Suppressor macrophage treated with lipopolysaccharide for 1 hour (primary cell): ENCODE measurements at regions not wholly inside any gene's neighbourhood (a gene's known extent, or its start where the extent isn't known, plus 50 kb on each side); places are given as distances from the start of the nearest gene placed in this dataset.
"Not testable (repeated sequence)": the region's sequence is repeated elsewhere in the genome, so short reads cannot be mapped to it uniquely, and the experiment has no call there.

Experiments used
- DNase-seq, 3 donors: peaks; one replicate each; pipeline ENCODE4 v3.0.0-alpha.2; 2020 to 2022

GRCh38 chr18:68426731-68427315 is 288.1 kb downstream of the TMX3 start:
- no peak for DNase-seq

- DNase-seq, result no peak
Observed at GRCh38 chr18:68418881-68419280, 296.0 kb downstream of the TMX3 start.

- DNase-seq, result no peak
Observed at GRCh38 chr18:68418226-68418868, 296.6 kb downstream of the TMX3 start.

GRCh38 chr18:68417826-68418225 is 297.1 kb downstream of the TMX3 start:
- no peak for DNase-seq

- DNase-seq, result no peak
Observed at GRCh38 chr18:68417166-68417799, 297.6 kb downstream of the TMX3 start.

- DNase-seq, result no peak
Observed at GRCh38 chr18:68414407-68414806, 300.5 kb downstream of the TMX3 start.

GRCh38 chr18:68409576-68409975 is 305.3 kb downstream of the TMX3 start:
- DNase-seq, result no peak

- no peak for DNase-seq
Observed at GRCh38 chr18:68406761-68407160, 308.1 kb downstream of the TMX3 start.

GRCh38 chr18:68402784-68403183 is 312.1 kb downstream of the TMX3 start:
- DNase-seq, result no peak

GRCh38 chr18:68400889-68401288 is 314.0 kb downstream of the TMX3 start:
- no peak for DNase-seq

- no peak for DNase-seq
Observed at GRCh38 chr18:68399721-68400120, 315.2 kb downstream of the TMX3 start.

- DNase-seq, result no peak
Observed at GRCh38 chr18:68397241-68398035, 317.5 kb downstream of the TMX3 start.

GRCh38 chr18:68394705-68395104 is 320.2 kb downstream of the TMX3 start:
- no peak for DNase-seq

GRCh38 chr18:68391801-68392200 is 323.1 kb downstream of the TMX3 start:
- DNase-seq, result no peak

- DNase-seq, result no peak
Observed at GRCh38 chr18:68387246-68387645, 327.7 kb downstream of the TMX3 start.

GRCh38 chr18:68383979-68384378 is 330.9 kb downstream of the TMX3 start:
- DNase-seq, result not testable (repeated sequence)

- DNase-seq, result no peak
Observed at GRCh38 chr18:68376926-68377325, 338.0 kb downstream of the TMX3 start.

- no peak for DNase-seq
Observed at GRCh38 chr18:68362907-68363306, 352.0 kb downstream of the TMX3 start.

GRCh38 chr18:68355637-68356036 is 359.3 kb downstream of the TMX3 start:
- DNase-seq, result no peak

GRCh38 chr18:68354176-68354575 is 360.7 kb downstream of the TMX3 start:
- DNase-seq, result no peak

GRCh38 chr18:68342039-68342659 is 372.8 kb downstream of the TMX3 start:
- no peak for DNase-seq

- no peak for DNase-seq
Observed at GRCh38 chr18:68340606-68341005, 374.3 kb downstream of the TMX3 start.

- no peak for DNase-seq
Observed at GRCh38 chr18:68330658-68331057, 384.2 kb downstream of the TMX3 start.
